ENCODE measurements at regions not wholly inside any gene's neighbourhood (a gene's known extent, or its start where the extent isn't known, plus 50 kb on each side); places are given as distances from the start of the nearest gene placed in this dataset.

DNA sequence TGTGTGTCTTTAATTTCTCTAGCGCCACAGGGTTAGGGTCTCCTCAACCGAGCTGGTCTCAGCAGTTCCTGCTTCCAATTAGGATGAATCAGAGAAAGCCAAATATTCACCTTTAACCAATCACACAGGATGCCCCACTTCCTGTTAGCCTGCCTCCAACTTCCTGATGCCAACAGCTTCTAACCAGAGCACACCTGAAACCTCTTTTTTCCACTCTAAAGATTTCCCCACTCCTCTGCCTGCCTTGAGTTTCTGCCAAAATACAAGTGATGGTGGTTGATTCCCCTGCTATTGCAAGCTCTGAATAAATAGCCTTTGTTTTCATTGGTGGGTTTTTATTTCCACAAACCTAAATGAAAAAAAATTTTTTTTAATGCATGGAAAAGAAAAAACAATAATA, 144.7 kb upstream of the UST start:
- TF ChIP-seq, protein P1, sequence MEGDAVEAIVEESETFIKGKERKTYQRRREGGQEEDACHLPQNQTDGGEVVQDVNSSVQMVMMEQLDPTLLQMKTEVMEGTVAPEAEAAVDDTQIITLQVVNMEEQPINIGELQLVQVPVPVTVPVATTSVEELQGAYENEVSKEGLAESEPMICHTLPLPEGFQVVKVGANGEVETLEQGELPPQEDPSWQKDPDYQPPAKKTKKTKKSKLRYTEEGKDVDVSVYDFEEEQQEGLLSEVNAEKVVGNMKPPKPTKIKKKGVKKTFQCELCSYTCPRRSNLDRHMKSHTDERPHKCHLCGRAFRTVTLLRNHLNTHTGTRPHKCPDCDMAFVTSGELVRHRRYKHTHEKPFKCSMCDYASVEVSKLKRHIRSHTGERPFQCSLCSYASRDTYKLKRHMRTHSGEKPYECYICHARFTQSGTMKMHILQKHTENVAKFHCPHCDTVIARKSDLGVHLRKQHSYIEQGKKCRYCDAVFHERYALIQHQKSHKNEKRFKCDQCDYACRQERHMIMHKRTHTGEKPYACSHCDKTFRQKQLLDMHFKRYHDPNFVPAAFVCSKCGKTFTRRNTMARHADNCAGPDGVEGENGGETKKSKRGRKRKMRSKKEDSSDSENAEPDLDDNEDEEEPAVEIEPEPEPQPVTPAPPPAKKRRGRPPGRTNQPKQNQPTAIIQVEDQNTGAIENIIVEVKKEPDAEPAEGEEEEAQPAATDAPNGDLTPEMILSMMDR (conservative IDR thresholded peaks at IDR 0.05 in 1 of 2, IDR thresholded peaks at IDR 0.05 in 1 of 2; ENCODE audit: extremely low read depth in 1 of 2, insufficient read depth in 1 of 2, low read depth in 1 of 2, low read length in 2 of 2), result no peak
- no peak for TF ChIP-seq EZH2 (IDR thresholded peaks at IDR 0.05; ENCODE audit: borderline replicate concordance, low read length)

Data from mammary epithelial cell (primary cell).